ENCODE measurements at regions not wholly inside any gene's neighbourhood (a gene's known extent, or its start where the extent isn't known, plus 50 kb on each side); places are given as distances from the start of the nearest gene placed in this dataset.
"Not testable (repeated sequence)": the region's sequence is repeated elsewhere in the genome, so short reads cannot be mapped to it uniquely, and the experiment has no call there.

- H3K4me3 ChIP-seq (ENCODE audit: low read length in 2 of 2); intact Hi-C loops (cut with micrococcal nuclease); H3K27me3 Mint-ChIP-seq; CTCF ChIA-PET (ENCODE audit: partially characterized antibody); H3K9me3 Mint-ChIP-seq; H3K36me3 ChIP-seq (ENCODE audit: insufficient read depth, low read length); H3K4me1 Mint-ChIP-seq; POLR2A ChIA-PET (ENCODE audit: partially characterized antibody); H3K27ac Mint-ChIP-seq; H3K4me3 Mint-ChIP-seq; H3K4me1 ChIP-seq (ENCODE audit: insufficient read depth, low read length); H3K9me3 ChIP-seq (ENCODE audit: control insufficient read depth in 1 of 2, low read length in 2 of 2); DNase-seq; H3K27ac ChIP-seq (ENCODE audit: low read depth, low read length); H3K27me3 ChIP-seq (ENCODE audit: insufficient read depth, low read length); H3K36me3 Mint-ChIP-seq: not testable (repeated sequence)
These were observed 129.3 kb downstream of the ZNF486 start for GRCh38 chr19:20296314-20296713.

- Mint-ChIP-seq H3K27ac (no peak overlapping the region), H3K4me1 (no peaks in the 10 kb centered on the region), H3K4me3 (no peak overlapping the region), H3K36me3 (no peaks in the 10 kb centered on the region), H3K9me3 (peaks cover 0 to 7% (median 0%) of the 10 kb centered on the region in 8 donors), H3K27me3 (no peaks in the 10 kb centered on the region)
- Histone ChIP-seq H3K9me3 (ENCODE audit: control insufficient read depth in 1 of 2, low read length in 2 of 2) (no peaks in the 10 kb centered on the region), H3K4me1 (ENCODE audit: insufficient read depth, low read length) (no peaks in the 10 kb centered on the region), H3K36me3 (ENCODE audit: insufficient read depth, low read length) (no peaks in the 10 kb centered on the region), H3K27ac (ENCODE audit: low read depth, low read length) (no peak overlapping the region), H3K27me3 (ENCODE audit: insufficient read depth, low read length) (no peaks in the 10 kb centered on the region), H3K4me3 (ENCODE audit: low read length in 2 of 2) (no peak overlapping the region)
- intact Hi-C loops (cut with micrococcal nuclease): no loop called here
- ChIA-PET POLR2A (ENCODE audit: partially characterized antibody) (no interaction called here), CTCF (ENCODE audit: partially characterized antibody) (no interaction called here)
- no peak for DNase-seq
These were observed 127.2 kb downstream of the ZNF486 start for GRCh38 chr19:20294181-20294580.

GRCh38 chr19:20292520-20292919 lies 125.5 kb downstream of the ZNF486 start:
- POLR2A ChIA-PET (ENCODE audit: partially characterized antibody); H3K4me3 Mint-ChIP-seq; H3K9me3 ChIP-seq (ENCODE audit: control insufficient read depth in 1 of 2, low read length in 2 of 2); CTCF ChIA-PET (ENCODE audit: partially characterized antibody); H3K27me3 ChIP-seq (ENCODE audit: insufficient read depth, low read length); H3K4me1 ChIP-seq (ENCODE audit: insufficient read depth, low read length); H3K27ac Mint-ChIP-seq; H3K27ac ChIP-seq (ENCODE audit: low read depth, low read length); H3K27me3 Mint-ChIP-seq; DNase-seq; H3K36me3 ChIP-seq (ENCODE audit: insufficient read depth, low read length); H3K4me1 Mint-ChIP-seq; intact Hi-C loops (cut with micrococcal nuclease); H3K4me3 ChIP-seq (ENCODE audit: low read length in 2 of 2); H3K36me3 Mint-ChIP-seq; H3K9me3 Mint-ChIP-seq: not testable (repeated sequence)

GRCh38 chr19:20289186-20289585 lies 122.2 kb downstream of the ZNF486 start:
- Histone ChIP-seq H3K4me3 (ENCODE audit: low read length in 2 of 2) (no peak overlapping the region), H3K27ac (ENCODE audit: low read depth, low read length) (no peak overlapping the region), H3K4me1 (ENCODE audit: insufficient read depth, low read length) (no peaks in the 10 kb centered on the region), H3K36me3 (ENCODE audit: insufficient read depth, low read length) (no peaks in the 10 kb centered on the region), H3K9me3 (ENCODE audit: control insufficient read depth in 1 of 2, low read length in 2 of 2) (no peaks in the 10 kb centered on the region), H3K27me3 (ENCODE audit: insufficient read depth, low read length) (no peaks in the 10 kb centered on the region)
- Mint-ChIP-seq H3K36me3 (no peaks in the 10 kb centered on the region), H3K4me3 (no peak overlapping the region), H3K27ac (no peak overlapping the region), H3K27me3 (no peaks in the 10 kb centered on the region), H3K9me3 (peaks cover 0 to 3% (median 0%) of the 10 kb centered on the region in 8 donors), H3K4me1 (no peaks in the 10 kb centered on the region)
- ChIA-PET POLR2A (ENCODE audit: partially characterized antibody) (no interaction called here), CTCF (ENCODE audit: partially characterized antibody) (no interaction called here)
- DNase-seq: no peak
- intact Hi-C loops (cut with micrococcal nuclease): no loop called here

DNA sequence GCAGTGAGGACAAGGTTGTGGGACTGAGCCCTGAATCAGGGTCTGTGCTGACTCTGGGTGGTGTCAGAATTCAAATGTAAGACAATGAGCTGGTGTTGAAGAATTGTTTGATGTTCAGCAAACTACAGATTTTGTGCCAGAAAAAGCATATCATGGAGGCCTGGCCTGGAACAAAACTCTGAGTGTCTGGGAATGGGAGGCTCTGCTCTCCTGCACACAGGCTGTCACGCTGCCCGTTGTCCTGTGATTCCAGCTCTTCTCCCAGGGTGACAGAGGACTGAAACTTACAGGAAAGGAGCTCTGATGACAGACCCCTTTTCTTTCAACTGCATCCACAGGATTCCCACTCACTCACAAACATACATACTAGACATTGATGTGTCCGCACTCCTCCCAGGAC lies 120.1 kb downstream of the ZNF486 start:
- Histone ChIP-seq H3K27me3 (ENCODE audit: insufficient read depth, low read length) (no peaks in the 10 kb centered on the region), H3K4me1 (ENCODE audit: insufficient read depth, low read length) (no peaks in the 10 kb centered on the region), H3K27ac (ENCODE audit: low read depth, low read length) (no peak overlapping the region), H3K9me3 (ENCODE audit: control insufficient read depth in 1 of 2, low read length in 2 of 2) (no peaks in the 10 kb centered on the region), H3K36me3 (ENCODE audit: insufficient read depth, low read length) (no peaks in the 10 kb centered on the region), H3K4me3 (ENCODE audit: low read length in 2 of 2) (no peak overlapping the region)
- Mint-ChIP-seq H3K36me3 (no peaks in the 10 kb centered on the region), H3K27me3 (no peaks in the 10 kb centered on the region), H3K9me3 (peaks cover 0 to 5% (median 0%) of the 10 kb centered on the region in 8 donors), H3K27ac (no peak overlapping the region), H3K4me3 (no peak overlapping the region), H3K4me1 (no peaks in the 10 kb centered on the region)
- ChIA-PET POLR2A (ENCODE audit: partially characterized antibody) (no interaction called here), CTCF (ENCODE audit: partially characterized antibody) (no interaction called here)
- intact Hi-C loops (cut with micrococcal nuclease): no loop called here
- DNase-seq: no peak

- H3K4me3 Mint-ChIP-seq; H3K4me1 ChIP-seq (ENCODE audit: insufficient read depth, low read length); H3K27me3 Mint-ChIP-seq; POLR2A ChIA-PET (ENCODE audit: partially characterized antibody); H3K4me1 Mint-ChIP-seq; CTCF ChIA-PET (ENCODE audit: partially characterized antibody); H3K36me3 Mint-ChIP-seq; H3K27me3 ChIP-seq (ENCODE audit: insufficient read depth, low read length); H3K9me3 Mint-ChIP-seq; DNase-seq; H3K36me3 ChIP-seq (ENCODE audit: insufficient read depth, low read length); H3K9me3 ChIP-seq (ENCODE audit: control insufficient read depth in 1 of 2, low read length in 2 of 2); H3K27ac ChIP-seq (ENCODE audit: low read depth, low read length); H3K4me3 ChIP-seq (ENCODE audit: low read length in 2 of 2); intact Hi-C loops (cut with micrococcal nuclease); H3K27ac Mint-ChIP-seq: not testable (repeated sequence)
These were observed 118.9 kb downstream of the ZNF486 start for GRCh38 chr19:20285876-20286275.

DNA sequence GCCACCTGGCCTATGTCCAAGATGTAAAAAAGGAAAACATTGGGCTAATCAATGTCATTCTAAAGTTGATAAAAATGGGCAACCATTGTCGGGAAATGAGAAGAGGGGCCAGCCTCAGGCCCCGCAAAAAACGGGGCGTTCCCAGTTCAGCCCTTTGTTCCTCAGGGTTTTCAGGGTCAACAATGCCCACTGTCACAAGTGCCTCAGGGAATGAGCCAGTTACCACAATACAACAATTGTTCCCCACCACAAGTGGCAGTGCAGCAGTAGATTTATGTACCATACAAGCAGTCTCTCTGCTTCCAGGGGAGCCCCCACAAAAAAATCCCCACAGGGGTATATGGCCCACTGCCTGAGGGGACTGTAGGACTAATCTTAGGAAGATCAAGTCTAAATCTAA lies 112.5 kb downstream of the ZNF486 start:
- Histone ChIP-seq H3K9me3 (ENCODE audit: control insufficient read depth in 1 of 2, low read length in 2 of 2) (no peaks in the 10 kb centered on the region), H3K36me3 (ENCODE audit: insufficient read depth, low read length) (no peaks in the 10 kb centered on the region), H3K4me3 (ENCODE audit: low read length in 2 of 2) (no peak overlapping the region), H3K27me3 (ENCODE audit: insufficient read depth, low read length) (no peaks in the 10 kb centered on the region), H3K4me1 (ENCODE audit: insufficient read depth, low read length) (no peaks in the 10 kb centered on the region), H3K27ac (ENCODE audit: low read depth, low read length) (no peak overlapping the region)
- intact Hi-C loops (cut with micrococcal nuclease): no loop called here
- Mint-ChIP-seq H3K4me1 (no peaks in the 10 kb centered on the region), H3K9me3 (peaks cover 0 to 5% (median 0%) of the 10 kb centered on the region in 8 donors), H3K4me3 (no peak overlapping the region), H3K27ac (no peak overlapping the region), H3K27me3 (no peaks in the 10 kb centered on the region), H3K36me3 (no peaks in the 10 kb centered on the region)
- CTCF ChIA-PET (ENCODE audit: partially characterized antibody): no interaction called here
- no peak for DNase-seq
- POLR2A ChIA-PET (ENCODE audit: partially characterized antibody): no interaction called here

DNA sequence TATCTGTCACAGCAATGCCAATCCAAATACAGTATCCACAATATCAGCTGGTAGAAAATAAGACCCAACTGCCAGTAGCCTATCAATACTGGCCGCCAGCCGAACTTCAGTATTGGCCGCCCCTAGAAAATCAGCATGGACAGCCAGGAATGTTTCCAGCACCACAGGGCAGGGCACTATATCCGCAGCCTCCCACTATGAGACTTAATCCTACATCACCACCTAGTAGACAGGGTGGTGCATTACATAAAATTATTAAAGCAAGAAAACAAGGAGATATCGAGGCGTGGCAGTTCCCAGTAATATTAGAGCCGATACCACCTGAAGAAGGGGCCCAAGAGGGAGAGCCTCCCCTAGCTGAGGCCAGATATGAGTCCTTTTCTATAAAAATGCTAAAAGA lies 111.3 kb downstream of the ZNF486 start:
- H3K4me1 Mint-ChIP-seq: no peaks in the 10 kb centered on the region
- Histone ChIP-seq H3K27ac (ENCODE audit: low read depth, low read length) (no peak overlapping the region), H3K9me3 (ENCODE audit: control insufficient read depth in 1 of 2, low read length in 2 of 2) (no peaks in the 10 kb centered on the region), H3K27me3 (ENCODE audit: insufficient read depth, low read length) (no peaks in the 10 kb centered on the region), H3K4me1 (ENCODE audit: insufficient read depth, low read length) (no peaks in the 10 kb centered on the region), H3K36me3 (ENCODE audit: insufficient read depth, low read length) (no peaks in the 10 kb centered on the region), H3K4me3 (ENCODE audit: low read length in 2 of 2) (no peak overlapping the region)
- H3K36me3 Mint-ChIP-seq: no peaks in the 10 kb centered on the region
- intact Hi-C loops (cut with micrococcal nuclease): no loop called here
- ChIA-PET CTCF (ENCODE audit: partially characterized antibody) (no interaction called here), POLR2A (ENCODE audit: partially characterized antibody) (no interaction called here)
- DNase-seq: peak in 1 of 5 donors; percentile 61
- H3K9me3 Mint-ChIP-seq: peaks cover 0 to 2% (median 0%) of the 10 kb centered on the region in 8 donors
- H3K4me3 Mint-ChIP-seq: no peak overlapping the region
- no peaks in the 10 kb centered on the region for H3K27me3 Mint-ChIP-seq
- no peak overlapping the region for H3K27ac Mint-ChIP-seq
